ENCODE measurements at regions not wholly inside any gene's neighbourhood (a gene's known extent, or its start where the extent isn't known, plus 50 kb on each side); places are given as distances from the start of the nearest gene placed in this dataset.

DNA sequence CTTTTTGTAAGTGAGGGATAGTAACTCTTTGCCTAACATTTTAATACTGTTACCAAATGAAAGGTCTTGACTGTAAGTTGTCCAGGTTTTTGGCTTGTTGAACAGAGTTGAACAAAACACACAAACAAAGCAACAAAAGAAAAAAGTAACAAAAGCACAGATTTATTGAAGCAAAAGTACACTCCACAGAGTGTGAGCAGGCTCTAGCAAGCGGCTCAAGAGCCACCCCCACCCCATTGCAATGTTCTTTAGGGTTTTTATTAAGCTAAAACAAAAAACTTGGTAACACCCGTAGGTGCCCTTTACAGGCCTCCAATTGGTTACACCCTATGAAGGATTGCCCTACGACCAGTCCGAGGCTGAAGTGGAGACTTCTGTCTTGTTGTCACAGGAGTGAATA lies 197.4 kb upstream of the MAP3K1 start:
- DNase-seq: no peak

DNA sequence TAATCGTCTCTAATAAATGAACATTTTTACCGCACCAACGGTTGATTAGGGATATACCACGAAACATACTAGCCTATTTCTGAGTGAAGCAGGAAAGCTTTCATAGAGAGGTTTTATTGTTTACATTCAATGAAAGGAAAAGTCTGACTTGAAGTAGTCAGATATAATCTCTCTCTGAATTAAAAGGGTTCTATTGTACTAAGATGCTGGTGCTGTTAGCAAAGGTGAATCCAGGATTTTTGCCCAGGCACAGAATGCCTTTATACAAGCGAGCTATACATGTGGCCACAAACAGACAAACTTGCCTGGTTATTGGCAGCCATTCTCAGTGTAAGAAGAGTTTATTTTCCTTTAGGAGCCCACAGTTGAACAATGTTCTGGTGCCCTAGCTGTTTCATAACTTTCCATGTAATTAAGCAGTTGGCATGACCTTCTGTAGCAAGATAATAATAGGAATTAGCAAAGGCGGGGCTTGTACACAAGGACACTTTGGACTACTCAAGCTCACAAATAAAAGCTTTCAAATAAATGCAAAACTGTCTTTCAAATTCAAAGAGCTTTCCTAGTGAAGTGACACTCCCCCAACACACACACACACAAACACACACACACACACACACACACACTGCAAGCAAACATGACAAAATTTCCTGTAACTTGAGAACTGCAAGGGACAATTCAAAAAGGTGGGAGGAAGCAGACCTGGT lies 198.7 kb upstream of the MAP3K1 start:
- DNase-seq: no peak

GRCh38 chr5:56615361-56616153 lies 199.8 kb upstream of the MAP3K1 start:
- peak in 1 of 2 experiments; percentile 41 for DNase-seq

- DNase-seq: no peak
Observed at GRCh38 chr5:56612759-56613158, 202.6 kb upstream of the MAP3K1 start.

DNA sequence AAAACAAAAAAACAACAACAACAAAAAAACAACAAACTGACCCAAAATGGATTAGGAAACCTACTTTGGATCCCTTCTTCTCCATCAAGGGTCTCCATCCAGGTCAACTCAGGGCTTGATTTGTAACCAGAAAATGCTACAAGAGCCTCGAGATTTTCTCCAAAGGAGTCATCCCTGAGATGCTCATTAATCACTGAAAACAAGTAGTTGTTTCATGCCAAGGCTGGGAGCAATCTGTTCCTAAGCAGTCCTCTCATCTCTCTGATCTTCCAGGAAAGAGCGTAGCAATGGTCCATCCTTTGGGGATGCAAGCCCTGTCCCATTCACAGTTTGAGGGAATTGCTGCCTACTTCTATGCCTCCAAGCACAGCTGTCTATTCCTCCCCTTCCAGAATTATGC lies 203.0 kb upstream of the MAP3K1 start:
- DNase-seq: no peak

DNA sequence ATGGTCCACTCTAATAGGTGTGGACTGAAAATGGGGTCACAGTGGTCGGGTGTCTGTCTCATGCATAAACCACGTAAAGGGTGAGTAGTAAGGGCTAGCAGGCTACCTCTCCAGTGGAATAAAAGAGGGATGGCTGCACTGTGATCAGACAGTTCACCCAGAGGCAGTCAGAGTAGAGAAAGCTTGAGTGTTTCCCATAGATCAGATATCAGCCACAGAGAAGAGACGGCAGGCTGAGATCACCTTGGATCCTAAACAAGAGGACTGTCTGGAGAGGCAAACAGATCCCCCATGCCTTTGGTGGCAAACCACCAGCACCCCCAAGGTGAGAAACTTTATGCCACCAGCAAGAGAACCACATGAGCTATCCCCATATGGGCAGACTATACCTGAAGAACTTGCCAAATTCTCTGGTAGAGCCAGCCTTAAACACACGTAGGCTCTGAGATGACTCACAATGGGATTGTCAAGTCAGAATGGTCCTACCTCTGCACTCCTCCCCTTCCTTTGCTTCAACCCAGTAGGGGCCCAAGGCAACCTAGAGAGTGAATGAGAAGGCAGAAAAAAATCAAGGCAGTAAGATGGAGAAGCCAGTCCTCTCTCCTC lies 205.2 kb upstream of the MAP3K1 start:
- DNase-seq: no peak

DNA sequence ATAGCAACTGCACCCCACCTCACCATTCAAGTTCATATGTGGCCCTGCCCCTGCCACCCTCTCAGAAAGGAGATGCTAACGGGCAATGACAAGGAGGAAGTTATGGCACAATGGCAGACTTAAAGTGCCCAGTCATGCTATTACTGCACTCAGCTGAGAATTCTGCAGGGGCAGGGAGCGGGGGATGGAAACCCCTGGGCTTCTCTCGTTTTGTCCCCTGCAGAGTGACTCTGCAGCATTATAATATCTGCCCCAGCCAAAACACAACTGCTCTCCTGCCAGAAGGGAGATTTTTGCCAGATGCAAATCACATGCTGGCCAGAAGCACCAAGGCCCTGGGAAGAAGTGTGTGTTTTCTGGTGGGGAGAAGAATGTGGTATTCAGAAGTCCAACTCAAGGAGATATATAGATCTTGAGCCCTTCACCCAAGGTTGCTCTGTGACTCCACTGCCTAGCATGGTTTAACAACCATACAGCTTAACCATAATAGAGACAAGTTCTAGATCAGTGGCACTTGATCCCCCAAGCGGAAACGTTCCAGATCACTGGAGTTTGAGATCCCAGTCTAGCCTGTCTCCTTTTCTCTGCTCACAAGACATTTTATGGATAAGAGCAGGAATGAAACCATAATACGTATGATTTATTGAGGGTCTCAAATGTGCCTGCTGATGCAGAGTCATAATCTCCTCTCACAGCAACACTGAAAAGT lies 207.0 kb upstream of the MAP3K1 start:
- DNase-seq: no peak

GRCh38 chr5:56607551-56607950 lies 207.8 kb upstream of the MAP3K1 start:
- no peak for DNase-seq

DNA sequence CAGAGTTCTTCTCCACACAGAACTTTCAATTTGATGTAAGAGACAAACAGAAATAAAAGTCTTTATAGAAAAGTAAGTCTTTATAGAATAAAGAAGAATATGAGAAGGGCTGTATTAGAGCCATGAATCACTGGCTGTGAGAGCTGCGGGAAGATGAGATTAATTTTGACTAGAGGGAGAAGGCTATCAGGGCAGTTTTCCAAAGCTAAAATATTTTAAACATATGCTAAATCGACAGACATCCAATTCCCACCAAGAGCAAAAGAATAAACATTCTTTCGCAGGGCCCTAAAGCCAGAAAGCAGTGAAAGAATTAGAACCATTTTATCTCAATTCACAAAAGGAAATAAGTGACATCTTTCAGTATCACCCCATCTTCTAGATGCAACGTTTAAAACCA lies 208.3 kb upstream of the MAP3K1 start:
- DNase-seq: no peak

GRCh38 chr5:56606192-56606591 lies 209.2 kb upstream of the MAP3K1 start:
- no peak for DNase-seq

DNA sequence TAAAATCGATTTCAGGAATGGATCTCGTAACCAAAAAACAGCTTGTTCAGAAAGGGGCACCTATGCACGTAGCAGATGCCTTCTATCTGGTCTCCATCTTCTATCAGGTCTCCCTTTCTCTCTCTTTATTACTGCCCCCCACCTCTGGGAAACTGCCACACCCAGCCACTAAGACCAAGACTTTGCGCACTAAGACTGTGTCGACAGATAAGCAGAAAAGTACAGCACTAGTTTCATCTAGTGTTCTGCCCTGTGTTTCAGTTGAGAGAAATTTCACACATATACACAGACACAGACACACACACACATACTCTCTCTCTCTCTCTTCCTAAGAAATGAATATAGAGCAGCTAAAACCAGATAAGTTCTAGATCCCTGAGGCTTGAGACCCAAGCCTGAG lies 210.1 kb upstream of the MAP3K1 start:
- DNase-seq: no peak

DNA sequence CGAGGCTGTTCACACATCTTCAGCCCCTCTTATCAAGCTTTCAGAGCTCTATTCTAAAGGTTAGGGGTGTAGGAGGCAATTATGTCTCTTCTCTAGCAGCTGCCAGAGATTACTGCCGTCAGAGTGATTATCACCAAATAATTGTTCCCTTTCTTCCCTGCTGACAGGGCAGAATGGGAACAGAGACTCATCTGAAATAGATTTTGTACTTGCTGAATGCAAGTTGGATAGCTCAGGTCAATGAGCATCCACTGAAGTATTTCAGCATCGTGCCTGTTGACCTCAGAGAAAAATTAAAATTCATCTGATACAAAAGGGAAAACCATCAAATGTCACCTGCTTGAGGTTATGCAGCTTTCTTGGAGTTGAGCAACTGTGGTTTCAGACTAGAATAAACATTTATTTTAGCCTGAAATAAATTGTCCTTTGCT lies 213.7 kb upstream of the MAP3K1 start:
- DNase-seq: peak in 1 of 2 experiments; percentile 26

DNA sequence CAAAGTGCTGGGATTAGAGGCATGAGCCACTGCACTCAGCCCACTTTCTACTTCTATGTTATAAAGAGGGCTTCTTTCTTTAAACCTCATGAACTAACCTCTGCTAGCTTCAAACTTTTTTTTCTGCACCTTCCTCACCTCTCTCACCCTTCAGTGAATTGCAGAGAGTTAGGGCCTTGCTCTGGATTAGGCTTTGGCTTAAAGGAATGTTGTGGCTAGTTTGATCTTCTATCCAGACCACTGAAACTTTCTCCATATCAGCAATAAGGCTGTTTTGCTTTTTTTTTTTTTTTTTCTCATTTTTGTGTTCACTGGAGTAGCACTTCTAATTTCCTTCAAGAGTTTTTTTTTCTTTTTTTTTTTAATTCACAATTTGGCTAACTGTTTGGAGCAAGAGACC lies 216.4 kb upstream of the MAP3K1 start:
- no peak for DNase-seq

DNA sequence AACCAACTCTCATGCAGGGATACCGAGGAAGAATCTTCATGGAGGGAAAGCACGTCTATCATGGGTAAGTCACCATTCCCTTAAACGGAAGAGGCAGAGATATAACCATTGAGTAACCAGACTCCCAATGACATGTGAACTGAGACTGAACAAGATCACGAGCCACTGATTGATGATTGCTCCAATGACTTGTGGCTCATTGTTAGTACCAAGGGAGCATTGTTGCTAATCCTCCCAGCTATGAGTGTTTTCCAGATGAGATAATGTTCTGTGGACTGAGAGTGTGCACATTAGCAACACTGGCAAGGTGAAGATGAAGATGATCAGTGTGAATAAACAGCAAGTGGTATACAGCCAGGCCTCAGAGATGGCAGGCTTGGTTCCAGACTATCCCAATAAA lies 219.2 kb upstream of the MAP3K1 start:
- no peak for DNase-seq

DNA sequence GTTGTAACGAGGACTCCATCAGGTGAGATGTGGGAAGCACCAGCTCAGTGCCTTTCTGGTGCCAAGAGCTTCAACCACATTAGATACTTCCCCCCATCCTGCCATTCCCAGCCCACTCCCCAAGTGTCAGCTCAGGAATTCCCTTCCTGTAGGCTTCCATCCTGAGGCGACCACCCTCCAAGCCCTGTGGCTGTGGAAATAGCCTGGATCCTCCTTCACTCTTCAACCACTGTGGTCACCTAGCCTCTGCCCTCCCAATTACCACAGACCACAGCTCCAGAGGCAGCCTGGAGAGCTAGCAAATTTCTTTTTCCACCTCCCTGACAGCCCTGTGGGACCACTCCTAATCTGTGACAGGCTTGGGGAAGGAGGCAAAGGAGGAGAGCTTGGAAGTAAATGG lies 219.8 kb upstream of the MAP3K1 start:
- DNase-seq: peak in 1 of 2 experiments; percentile 4

- no peak for DNase-seq
Observed at GRCh38 chr5:56594792-56595191, 220.6 kb upstream of the MAP3K1 start.

GRCh38 chr5:56591081-56591480 lies 224.3 kb upstream of the MAP3K1 start:
- DNase-seq: no peak

DNA sequence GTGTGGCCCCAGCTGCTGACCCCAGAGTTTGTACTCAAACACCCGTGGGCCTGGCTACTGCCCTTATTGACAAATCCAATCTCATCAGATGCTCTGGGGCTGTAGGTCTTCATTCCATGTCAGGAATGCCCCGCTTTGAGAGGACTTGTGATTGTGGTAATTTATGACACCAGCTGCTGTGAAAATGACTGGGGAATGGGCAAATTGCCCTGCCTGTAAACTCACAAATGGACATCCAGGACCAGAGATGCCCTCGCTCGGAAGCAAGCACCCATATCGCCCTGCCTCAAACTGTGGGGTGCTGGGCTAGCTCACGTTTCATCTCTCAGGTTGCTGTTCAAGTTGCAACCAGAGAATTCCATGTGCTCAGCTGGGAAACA lies 225.9 kb upstream of the MAP3K1 start:
- no peak for DNase-seq

DNA sequence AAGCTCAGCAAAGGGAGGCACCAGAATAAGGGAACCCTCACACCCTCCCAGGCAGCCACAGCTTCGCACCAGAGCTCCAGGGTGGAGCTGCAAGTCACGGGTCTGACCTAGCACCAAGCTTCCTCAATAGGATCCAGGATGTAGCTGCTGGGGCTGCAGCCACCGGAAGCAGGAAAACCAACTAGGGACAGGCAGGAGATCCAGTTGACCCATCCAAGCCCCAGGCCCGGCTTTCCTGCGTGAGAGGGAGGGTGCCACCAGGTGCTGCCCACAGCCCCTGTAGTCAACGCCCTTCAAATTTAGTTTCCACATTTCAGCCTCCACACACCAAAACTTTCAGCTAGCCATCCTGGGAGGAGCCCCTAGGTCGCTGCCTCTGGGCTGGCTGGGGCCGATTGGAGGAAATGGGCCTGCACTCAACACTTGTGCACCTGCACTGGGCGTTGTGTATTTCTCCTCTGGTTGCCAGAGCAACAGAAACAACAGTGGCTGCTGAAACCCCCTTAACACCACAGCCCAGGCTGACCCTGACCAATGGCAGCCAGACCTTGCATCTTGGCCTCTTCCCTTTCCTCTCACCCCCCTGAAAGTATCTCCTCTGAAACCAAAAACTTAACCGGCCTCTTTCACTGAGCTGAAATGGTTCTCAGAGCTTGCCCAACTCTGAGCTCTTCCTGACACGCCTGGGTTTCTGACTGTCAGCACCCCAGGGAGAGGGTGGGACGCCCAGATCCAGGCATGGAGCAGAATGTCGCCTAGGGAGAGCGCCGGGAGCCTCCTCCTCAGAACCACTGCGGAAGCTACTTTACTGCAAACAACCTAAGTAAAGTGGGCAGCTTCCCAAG lies 226.5 kb upstream of the MAP3K1 start:
- DNase-seq: no peak

DNA sequence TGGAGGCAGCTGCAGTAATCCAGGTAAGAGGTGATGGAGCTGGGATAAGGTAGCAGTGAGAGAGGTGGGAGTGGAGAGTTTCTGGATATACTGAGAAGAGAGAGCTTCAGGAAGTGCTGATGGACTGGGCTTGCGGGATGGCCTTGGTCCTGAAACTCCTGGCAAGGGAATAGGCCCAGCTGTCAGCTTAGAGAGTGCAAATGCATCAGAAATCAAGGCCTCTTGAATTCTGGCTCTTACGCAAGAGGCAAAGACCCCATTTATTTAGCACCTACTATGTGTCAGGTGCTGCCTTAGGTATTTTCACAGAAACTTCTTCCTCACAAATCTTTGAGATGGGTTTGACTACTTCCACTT lies 227.2 kb upstream of the MAP3K1 start:
- no peak for DNase-seq

DNA sequence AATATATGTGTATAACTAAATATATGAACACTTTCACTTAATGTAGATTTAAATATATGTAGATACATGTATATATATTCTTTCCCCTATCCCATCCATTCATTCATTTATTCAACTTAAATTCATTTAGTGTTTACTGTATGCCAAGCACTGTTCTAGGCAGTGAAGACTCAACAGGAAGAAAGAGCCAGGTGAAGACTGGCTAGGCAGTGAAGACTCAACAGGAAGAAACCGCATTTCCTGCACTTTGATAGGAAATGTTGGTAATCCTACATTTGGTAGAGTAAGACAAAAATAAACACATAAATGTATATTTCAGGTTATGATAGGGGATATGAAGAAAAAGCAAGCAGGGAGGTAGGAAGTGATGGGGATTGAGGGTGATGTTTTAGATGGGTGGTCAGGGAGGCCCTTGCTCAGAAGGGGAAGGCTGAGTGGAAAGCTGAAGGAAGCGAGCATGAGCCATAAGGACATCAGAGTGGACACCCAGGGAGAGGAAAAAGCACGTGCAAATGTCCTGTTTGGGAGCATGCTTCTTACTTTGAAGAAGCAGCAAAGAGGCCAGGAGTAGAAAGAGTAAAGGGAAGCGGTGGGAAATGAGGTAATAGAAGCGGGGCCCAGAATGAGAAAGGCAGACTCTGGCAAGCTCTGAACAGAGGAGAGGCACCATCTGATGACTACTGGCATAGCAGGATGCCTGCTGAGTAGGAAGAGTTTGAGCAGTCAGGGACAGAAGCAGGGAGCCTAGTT lies 227.8 kb upstream of the MAP3K1 start:
- no peak for DNase-seq

All from NCI-H524 (cell line).